Esophagus muscularis mucosa (tissue), 4 donors: ENCODE measurements at regions not wholly inside any gene's neighbourhood (a gene's known extent, or its start where the extent isn't known, plus 50 kb on each side); places are given as distances from the start of the nearest gene placed in this dataset.

Experiments used
- DNase-seq: peaks from one replicate; pipeline ENCODE4 v3.0.0-alpha.2; 2017; ENCODE audit errors: extremely low spot score
- H3K27ac ChIP-seq, 4 donors: fragments of 200-600 bp; sonication (generic); replicated peaks in 1 of 4; 1 replicate in 3 of 4; 2 replicates in 1 of 4; pipeline ENCODE4 v1.5.1; 2016 to 2019; ENCODE audit warnings: mild to moderate bottlenecking in 1 of 4
- H3K27me3 ChIP-seq, 4 donors: fragments of 200-600 bp; sonication (generic); one replicate each; pipeline versions ENCODE4 v1.5.1 to v1.6.0; 2016 to 2019
- H3K36me3 ChIP-seq, 4 donors: fragments of 200-600 bp; sonication (generic); one replicate each; pipeline ENCODE4 v1.5.1; 2016 to 2019
- H3K4me1 ChIP-seq, 4 donors: fragments of 200-600 bp; sonication (generic); one replicate each; pipeline ENCODE4 v1.5.1; 2016 to 2019
- H3K4me3 ChIP-seq, 4 donors: fragments of 200-600 bp; sonication (generic); 1 replicate in 2 of 4; 2 replicates in 2 of 4; pipeline ENCODE4 v1.5.1; 2016 to 2019; ENCODE audit warnings: mild to moderate bottlenecking in 4 of 4, moderate library complexity in 1 of 4
- H3K9me3 ChIP-seq, 4 donors: fragments of 200-600 bp; sonication (generic); 1 replicate in 3 of 4; 2 replicates in 1 of 4; pipeline ENCODE4 v1.5.1; 2016 to 2019
- EP300 ChIP-seq: sonication (generic); formaldehyde crosslinking; IDR thresholded peaks from one replicate; pipeline ENCODE4 v1.6.1; 2017; ENCODE audit warnings: antibody characterized with exemption
- POLR2A ChIP-seq: fragments of 450-650 bp; IDR thresholded peaks from one replicate; pipeline ENCODE4 v1.6.1; 2017; ENCODE audit warnings: antibody characterized with exemption, moderate library complexity, mild to moderate bottlenecking, low read depth
- POLR2AphosphoS5 ChIP-seq, 2 donors: sonication (generic); formaldehyde crosslinking; IDR thresholded peaks; one replicate each; pipeline ENCODE4 v1.6.1; 2017; ENCODE audit warnings: antibody characterized with exemption in 2 of 2
- WGBS: methylation state at CpG from one replicate; pipeline ENCODE4 v1.1.5; 2018; 5-methylcytosine and 5-hydroxymethylcytosine counted together
- intact Hi-C: fragments of 100-400 bp; cut with DNase I; formaldehyde crosslinking; loops from one replicate; pipeline ENCODE4 v1.15.1; 2023
- TF ChIP-seq, protein P1 (sequence below), 3 experiments: fragments of 200-600 bp in 2 of 3; fragments of 450-650 bp in 1 of 3; sonication (generic) in 2 of 3; IDR thresholded peaks; one replicate each; pipeline ENCODE4 v1.5.1; 2017 to 2019; ENCODE audit warnings: antibody characterized with exemption in 3 of 3, mild to moderate bottlenecking in 2 of 3, moderate library complexity in 1 of 3

- no peaks in the 10 kb centered on the region for H3K4me1 ChIP-seq
- WGBS: 74% methylated on average over 18 of the region's 19 CpGs
- intact Hi-C loops: no loop called here
- no peaks in the 10 kb centered on the region for H3K36me3 ChIP-seq
- no peaks in the 10 kb centered on the region for H3K27me3 ChIP-seq
- H3K27ac ChIP-seq: no peak overlapping the region
- H3K9me3 ChIP-seq: no peaks in the 10 kb centered on the region
- DNase-seq: no peak
- H3K4me3 ChIP-seq: peak overlapping the region in 1 of 4 donors; percentile 2
- TF ChIP-seq EP300 (no peak), POLR2AphosphoS5 (IDR thresholded peaks at IDR 0.05) (no peak), POLR2A (no peak)
- TF ChIP-seq, protein P1, sequence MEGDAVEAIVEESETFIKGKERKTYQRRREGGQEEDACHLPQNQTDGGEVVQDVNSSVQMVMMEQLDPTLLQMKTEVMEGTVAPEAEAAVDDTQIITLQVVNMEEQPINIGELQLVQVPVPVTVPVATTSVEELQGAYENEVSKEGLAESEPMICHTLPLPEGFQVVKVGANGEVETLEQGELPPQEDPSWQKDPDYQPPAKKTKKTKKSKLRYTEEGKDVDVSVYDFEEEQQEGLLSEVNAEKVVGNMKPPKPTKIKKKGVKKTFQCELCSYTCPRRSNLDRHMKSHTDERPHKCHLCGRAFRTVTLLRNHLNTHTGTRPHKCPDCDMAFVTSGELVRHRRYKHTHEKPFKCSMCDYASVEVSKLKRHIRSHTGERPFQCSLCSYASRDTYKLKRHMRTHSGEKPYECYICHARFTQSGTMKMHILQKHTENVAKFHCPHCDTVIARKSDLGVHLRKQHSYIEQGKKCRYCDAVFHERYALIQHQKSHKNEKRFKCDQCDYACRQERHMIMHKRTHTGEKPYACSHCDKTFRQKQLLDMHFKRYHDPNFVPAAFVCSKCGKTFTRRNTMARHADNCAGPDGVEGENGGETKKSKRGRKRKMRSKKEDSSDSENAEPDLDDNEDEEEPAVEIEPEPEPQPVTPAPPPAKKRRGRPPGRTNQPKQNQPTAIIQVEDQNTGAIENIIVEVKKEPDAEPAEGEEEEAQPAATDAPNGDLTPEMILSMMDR (IDR thresholded peaks at IDR 0.05): no peak
These were observed 835.4 kb upstream of the NR2F2 start for GRCh38 chr15:95494971-95495541.

DNA sequence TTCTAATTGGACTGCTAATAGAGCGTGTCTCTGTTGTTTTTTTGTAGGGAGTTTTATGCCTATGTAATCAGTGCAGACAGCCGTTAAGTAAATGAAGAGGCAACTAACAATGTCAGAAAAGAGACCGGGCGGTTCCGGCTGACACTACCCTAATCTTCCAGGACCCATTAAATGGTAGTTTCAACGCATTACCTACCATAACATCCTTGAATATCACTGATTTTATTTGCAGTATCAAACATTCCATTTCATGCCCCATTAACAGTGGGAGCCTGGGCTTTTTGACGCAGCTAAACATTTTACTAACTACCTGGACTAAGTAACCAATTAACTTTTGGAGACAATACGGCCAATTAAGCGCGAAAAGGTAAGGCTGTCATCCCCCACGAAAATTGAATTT, 832.9 kb upstream of the NR2F2 start:
- WGBS: 97% methylated on average over 11 of the region's 11 CpGs

DNA sequence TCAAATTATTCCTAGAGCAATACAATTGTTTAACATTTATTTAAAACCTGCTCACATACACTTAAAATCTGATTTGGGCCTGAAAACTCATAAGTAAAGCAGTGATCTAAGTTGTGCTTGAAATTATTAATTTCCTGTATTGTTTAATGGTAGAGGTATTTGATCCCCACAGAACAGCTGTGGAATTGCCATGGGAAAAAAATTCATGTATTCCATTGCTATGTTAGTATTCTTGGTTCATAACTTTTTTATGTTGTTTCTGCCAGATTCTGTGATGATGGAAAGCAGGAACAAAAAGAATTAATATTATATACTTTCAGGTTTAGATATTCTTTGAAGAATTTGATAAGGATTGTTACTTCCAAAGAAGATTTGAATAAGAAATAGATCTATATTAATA, 831.5 kb upstream of the NR2F2 start:
- Histone ChIP-seq H3K4me1 (no peaks in the 10 kb centered on the region), H3K4me3 (no peak overlapping the region), H3K36me3 (no peaks in the 10 kb centered on the region), H3K27ac (no peak overlapping the region), H3K9me3 (no peaks in the 10 kb centered on the region), H3K27me3 (no peaks in the 10 kb centered on the region)
- intact Hi-C loops: no loop called here
- TF ChIP-seq, protein P1 (IDR thresholded peaks at IDR 0.05): no peak
- TF ChIP-seq POLR2AphosphoS5 (IDR thresholded peaks at IDR 0.05) (no peak), POLR2A (no peak), EP300 (no peak)
- DNase-seq: no peak

More for the DNA sequence above, 832.9 kb upstream of the NR2F2 start:
- H3K27me3 ChIP-seq: no peaks in the 10 kb centered on the region
- H3K9me3 ChIP-seq: no peaks in the 10 kb centered on the region
- H3K27ac ChIP-seq: no peak overlapping the region
- no peak for TF ChIP-seq EP300
- TF ChIP-seq POLR2A: no peak
- TF ChIP-seq, protein P1 (IDR thresholded peaks at IDR 0.05): no peak
- TF ChIP-seq POLR2AphosphoS5 (IDR thresholded peaks at IDR 0.05): no peak
- no peaks in the 10 kb centered on the region for H3K36me3 ChIP-seq
- intact Hi-C loops: no loop called here
- no peak for DNase-seq
- no peaks in the 10 kb centered on the region for H3K4me1 ChIP-seq
- no peak overlapping the region for H3K4me3 ChIP-seq

DNA sequence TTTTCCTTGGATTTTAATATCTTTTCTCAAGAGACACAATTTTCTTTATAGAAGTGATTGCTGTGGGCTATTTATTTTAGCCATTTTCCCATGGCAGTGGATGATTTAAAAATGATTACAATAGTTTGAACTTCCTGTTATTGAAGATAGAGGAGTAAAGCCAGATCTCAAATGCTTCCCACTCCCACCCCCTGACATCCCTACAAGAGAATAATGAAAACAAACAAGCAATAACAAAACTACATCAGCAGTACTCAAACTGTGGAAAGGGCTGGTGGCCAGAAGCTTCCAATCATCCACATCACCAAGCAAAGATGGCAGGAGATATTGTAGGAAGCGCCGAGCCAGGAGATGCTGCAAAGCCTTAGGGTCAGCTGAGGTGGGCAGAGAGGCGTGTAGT, 831.1 kb upstream of the NR2F2 start:
- no peaks in the 10 kb centered on the region for H3K27me3 ChIP-seq
- intact Hi-C loops: no loop called here
- no peak overlapping the region for H3K4me3 ChIP-seq
- WGBS: 85% methylated on average over 3 of the region's 3 CpGs
- TF ChIP-seq POLR2AphosphoS5 (IDR thresholded peaks at IDR 0.05) (no peak), POLR2A (no peak), EP300 (no peak)
- TF ChIP-seq, protein P1 (IDR thresholded peaks at IDR 0.05): no peak
- no peak overlapping the region for H3K27ac ChIP-seq
- H3K36me3 ChIP-seq: no peaks in the 10 kb centered on the region
- DNase-seq: no peak
- no peaks in the 10 kb centered on the region for H3K9me3 ChIP-seq
- no peaks in the 10 kb centered on the region for H3K4me1 ChIP-seq

DNA sequence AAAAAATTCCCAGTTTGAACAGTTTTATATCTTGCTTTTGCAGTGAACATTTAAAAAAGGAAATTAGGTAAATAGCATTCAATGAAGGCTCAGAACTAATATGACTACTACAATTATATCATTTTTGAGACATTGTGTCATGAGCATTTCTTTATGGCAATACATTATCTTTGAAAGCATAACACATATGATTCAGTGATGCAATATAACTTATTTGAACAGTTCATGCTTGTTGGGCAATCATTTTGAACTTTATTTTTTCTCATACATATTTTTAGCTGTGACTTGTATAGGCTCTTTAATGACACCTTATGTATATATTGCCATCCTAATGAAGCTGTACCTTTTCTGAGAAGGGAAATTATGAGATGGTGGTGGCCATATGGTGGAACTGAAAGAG, 828.6 kb upstream of the NR2F2 start:
- no peaks in the 10 kb centered on the region for H3K27me3 ChIP-seq
- no peaks in the 10 kb centered on the region for H3K36me3 ChIP-seq
- no peak overlapping the region for H3K4me3 ChIP-seq
- no peaks in the 10 kb centered on the region for H3K4me1 ChIP-seq
- no peak for DNase-seq
- no peaks in the 10 kb centered on the region for H3K9me3 ChIP-seq
- TF ChIP-seq POLR2A (no peak), POLR2AphosphoS5 (IDR thresholded peaks at IDR 0.05) (no peak), EP300 (no peak)
- TF ChIP-seq, protein P1 (IDR thresholded peaks at IDR 0.05): no peak
- intact Hi-C loops: no loop called here
- no peak overlapping the region for H3K27ac ChIP-seq
